ENCODE measurements at regions not wholly inside any gene's neighbourhood (a gene's known extent, or its start where the extent isn't known, plus 50 kb on each side); places are given as distances from the start of the nearest gene placed in this dataset.
"Not testable (repeated sequence)": the region's sequence is repeated elsewhere in the genome, so short reads cannot be mapped to it uniquely, and the experiment has no call there.

GRCh38 chr7:66505009-66505408 is 123.7 kb upstream of the KCTD7 start:
- DNase-seq: no peak

DNA sequence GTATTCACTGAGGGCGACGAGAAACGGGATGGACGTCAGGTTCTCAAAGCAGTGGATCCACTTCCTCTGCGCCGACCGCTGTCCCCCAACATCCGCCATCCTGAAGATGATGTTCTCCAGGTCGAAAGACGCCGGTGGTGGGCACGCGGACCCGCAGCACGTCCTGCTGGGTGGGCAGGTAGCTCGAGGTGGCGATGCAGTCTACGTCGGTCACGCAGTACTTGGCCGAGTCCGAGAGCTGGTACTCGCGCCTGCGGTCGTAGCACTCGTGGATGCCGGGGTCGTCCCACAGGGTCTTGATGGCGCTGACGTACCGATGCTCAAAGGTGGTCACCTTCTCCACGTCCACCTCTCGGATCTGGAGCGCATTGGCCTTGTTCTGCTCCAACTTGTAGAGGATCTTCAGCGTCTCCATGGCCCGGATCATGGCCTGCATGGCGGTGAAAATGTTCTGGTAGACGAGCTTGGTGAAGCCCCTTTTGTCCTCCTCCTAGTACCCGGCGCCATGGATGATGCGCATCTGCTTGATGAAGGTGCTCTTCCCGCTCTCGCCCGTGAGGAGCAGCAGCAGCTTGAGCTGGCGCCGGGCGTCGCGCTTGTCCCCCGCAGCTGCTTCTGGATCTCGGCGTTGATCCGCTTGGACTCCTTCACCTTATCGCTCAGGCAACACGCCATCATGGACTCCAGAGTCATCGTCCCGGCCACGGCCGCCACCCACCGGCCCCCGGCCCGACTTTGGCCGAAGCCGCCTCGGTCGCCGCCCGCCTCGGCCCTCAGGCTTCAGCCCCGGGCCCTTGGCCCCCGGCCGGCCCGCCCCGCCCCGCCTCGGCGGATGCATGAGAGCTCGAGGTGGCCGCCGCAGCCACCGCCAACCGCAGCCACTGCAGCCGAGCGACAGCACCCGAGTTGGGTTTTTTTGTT is 122.9 kb upstream of the KCTD7 start:
- DNase-seq: peak; percentile 24

DNA sequence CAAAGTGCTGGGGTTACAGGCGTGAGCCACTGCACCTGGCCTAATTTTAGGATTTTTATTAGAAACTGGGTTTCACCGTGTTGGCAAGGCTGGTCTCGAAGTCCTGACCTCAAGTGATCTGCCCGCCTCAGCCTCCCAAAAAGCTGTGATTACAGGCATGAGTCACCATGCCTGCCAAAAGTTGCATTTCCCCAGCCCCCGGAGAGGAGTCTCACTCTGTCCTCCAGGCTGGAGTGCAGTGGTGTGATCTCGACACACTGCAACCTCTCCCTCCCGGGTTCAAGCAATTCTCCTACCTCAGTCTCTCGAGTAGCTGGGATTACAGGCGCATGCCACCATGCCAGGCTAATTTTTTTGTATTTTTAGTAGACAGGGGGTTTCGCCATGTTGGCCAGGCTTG is 122.0 kb upstream of the KCTD7 start:
- DNase-seq: peak; percentile 31

GRCh38 chr7:66507764-66508296 is 120.9 kb upstream of the KCTD7 start:
- no peak for DNase-seq

- DNase-seq: no peak
These were observed 120.2 kb upstream of the KCTD7 start for GRCh38 chr7:66508431-66508830.

DNA sequence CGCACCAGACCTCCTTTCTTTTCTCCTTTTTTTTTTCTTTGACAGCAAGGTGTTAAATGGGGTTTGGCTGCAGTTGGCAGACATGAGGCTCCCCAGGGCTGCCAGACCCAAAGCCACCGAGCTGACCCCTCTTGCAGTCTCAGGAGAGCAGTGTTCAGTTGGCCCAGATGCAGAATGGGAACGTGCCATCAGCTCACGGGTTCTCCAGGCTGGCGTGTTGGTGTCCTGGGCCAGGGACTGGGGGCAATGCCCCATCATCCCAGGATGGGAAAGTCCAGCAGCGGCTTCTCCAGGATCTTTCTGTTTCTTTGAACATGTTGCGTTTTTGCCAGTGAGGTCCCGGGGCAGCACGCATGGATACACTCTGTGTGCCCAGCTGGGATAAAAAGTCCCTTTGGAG is 114.6 kb upstream of the KCTD7 start:
- no peak for DNase-seq

GRCh38 chr7:66517212-66517909 is 111.3 kb upstream of the KCTD7 start:
- DNase-seq: no peak

DNA sequence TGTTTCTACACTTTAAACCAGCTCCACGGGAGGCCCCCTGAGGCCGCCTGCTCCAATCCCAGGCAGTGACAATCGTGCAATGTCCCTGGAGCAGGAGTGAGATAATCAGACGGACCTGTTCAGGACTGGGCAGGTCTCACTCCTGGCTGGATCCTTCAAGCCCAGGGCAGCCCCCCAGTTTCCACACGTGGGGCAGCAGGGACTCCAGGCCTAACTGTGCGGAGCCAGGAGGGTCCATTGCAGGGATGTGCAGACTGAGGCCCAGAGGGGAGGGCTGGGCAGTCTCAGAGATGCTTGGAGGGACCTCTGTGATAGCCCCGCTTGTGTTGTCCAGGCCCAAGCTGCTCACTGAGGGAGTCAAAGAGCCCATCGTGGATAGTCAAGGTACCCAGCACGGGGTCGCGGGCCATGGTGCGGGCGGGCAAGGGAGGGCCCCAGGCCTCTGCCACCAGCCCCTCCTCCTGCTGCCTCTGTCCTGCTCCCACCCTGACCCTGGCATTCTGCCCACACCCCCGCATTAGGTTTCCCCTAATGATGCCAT is 110.5 kb upstream of the KCTD7 start:
- DNase-seq: no peak

DNA sequence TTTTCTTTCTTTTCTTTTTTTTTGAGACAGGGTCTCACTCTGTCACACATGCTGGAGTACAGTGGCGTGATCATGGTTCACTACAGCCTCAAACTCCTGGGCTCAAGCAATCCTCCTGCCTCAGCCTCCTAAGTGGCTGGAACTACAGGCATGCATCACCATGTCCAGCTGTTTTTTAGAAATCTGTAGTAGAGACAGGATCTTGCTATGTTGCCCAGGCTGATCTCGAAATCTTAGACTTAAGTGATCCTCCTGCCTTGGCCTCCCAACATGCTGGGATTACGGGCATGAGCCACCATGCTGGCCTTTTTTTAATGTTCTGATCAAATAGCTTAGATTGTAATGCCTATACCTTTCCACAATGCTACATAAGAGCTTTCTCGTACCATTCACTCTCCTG is 107.0 kb upstream of the KCTD7 start:
- DNase-seq: no peak

GRCh38 chr7:66522518-66522917 is 106.2 kb upstream of the KCTD7 start:
- no peak for DNase-seq

DNA sequence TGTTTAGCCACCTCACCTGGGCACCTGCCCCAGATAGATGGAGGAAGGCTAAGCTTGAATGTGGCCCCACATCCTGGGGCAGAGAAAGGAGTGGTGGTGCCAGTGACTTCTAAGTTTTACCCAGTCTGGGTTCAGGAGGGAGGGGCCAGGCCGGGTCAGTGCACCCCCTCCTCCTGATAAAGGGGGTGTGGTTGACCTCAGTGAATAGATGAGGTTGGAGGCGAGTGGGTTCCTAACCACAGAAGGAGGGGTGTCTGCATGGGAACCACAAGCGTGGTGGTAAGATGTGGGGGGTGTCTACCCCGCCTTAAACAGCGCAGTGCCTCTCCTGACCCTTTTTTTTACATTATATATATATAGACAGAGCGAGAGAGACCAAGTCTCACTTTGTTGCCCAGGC is 105.3 kb upstream of the KCTD7 start:
- no peak for DNase-seq

- DNase-seq: no peak
These were observed 103.9 kb upstream of the KCTD7 start for GRCh38 chr7:66524738-66525137.

DNA sequence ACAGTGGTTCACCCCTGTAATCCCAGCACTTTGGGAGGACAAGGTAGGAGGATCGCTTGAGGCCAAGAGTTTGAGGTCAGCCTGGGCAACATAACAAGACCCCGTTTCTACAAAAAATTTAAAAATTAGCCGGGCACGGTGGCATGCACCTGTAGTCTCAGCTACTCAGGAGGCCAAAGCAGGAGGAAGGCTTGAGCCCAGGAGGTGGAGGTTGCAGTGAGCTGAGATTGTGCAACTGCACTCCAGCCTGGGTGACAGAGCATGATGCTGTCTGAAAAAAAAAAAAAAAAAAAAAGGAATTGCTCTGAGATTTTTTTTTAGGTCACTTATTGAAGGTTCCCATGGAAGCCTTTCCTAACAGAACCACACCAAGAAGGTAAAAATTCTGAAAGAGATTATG is 101.9 kb upstream of the KCTD7 start:
- not testable (repeated sequence) for DNase-seq

- DNase-seq: no peak
These were observed 100.0 kb upstream of the KCTD7 start for GRCh38 chr7:66528652-66529051.

DNA sequence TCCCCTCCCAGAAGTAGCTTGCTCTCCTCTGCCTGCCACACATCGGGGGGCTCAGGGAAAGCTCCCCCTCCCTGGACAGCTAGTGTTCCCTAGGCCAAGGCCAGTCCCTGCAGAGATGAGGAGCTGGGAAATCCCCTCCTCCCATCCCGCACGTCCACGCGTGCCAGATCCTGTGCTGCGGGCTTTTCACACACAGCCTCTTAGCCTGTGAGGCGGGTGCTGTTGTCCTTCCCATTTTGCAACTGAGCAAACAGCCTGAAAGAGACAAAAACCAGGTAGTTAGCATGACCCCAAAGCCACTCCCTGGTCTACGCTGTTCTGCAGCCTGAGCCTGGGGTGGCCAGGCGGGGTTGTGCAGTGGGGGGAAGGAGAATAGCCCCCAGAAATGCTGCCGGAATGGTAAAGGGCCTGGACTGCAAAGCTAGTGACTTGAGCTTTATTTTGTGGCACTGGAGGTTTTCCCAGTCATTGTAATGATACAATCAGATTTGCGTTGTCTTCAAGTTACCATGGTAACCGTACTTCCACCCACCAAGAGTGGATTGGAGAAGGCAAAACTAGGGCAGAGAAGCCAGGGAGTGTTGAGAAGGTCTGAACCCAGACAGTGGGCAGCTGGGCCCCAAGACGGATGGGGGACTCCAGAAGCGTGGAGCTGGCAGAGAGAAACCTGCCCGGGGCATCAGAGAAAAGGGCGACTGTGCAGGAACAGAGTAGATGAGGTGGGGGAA is 98.6 kb upstream of the KCTD7 start:
- no peak for DNase-seq

- no peak for DNase-seq
These were observed 93.0 kb upstream of the KCTD7 start for GRCh38 chr7:66535414-66536329.

DNA sequence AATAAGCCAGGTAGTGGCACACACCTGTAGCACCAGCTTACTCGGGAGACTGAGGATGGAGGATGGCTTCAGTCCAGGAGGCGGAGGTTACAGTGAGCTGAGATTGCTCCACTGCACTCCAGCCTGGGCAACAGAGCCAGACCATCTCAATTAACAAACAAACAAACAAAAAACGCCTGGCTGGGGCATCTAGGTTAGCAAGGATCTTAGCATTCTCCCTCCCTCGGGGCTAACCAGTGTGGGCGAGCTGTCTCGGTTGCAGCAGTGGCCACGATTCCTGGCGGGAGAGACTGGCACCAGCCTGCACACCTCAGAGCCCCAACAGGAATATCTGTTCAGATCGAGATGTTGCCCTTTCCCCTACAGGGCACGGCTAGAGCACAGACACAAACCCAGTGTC is 91.3 kb upstream of the KCTD7 start:
- DNase-seq: no peak

GRCh38 chr7:66537876-66538275 is 90.8 kb upstream of the KCTD7 start:
- no peak for DNase-seq

GRCh38 chr7:66539264-66539623 is 89.4 kb upstream of the KCTD7 start:
- no peak for DNase-seq

DNA sequence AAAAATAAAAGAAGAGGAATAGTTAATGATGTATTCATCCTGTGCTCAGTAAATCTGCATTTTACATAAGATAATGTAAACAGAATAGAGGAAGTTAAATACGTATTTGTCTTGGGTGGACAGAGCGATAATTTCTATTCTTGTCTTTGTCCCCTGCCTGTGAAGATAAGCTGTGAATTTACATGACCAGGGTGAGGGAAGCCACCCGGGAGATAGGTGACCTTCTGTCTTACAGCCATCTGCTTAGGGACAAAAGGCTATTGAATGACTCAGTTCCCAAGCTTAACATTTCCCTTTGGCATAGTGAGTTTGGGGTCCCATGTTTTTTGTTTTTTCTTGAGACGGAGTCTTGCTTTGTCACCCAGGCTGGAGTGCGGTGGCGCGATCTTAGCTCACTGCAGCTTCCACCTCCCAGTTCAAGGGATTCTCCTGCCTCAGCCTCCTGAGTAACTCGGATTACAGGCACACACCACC is 88.7 kb upstream of the KCTD7 start:
- no peak for DNase-seq

DNA sequence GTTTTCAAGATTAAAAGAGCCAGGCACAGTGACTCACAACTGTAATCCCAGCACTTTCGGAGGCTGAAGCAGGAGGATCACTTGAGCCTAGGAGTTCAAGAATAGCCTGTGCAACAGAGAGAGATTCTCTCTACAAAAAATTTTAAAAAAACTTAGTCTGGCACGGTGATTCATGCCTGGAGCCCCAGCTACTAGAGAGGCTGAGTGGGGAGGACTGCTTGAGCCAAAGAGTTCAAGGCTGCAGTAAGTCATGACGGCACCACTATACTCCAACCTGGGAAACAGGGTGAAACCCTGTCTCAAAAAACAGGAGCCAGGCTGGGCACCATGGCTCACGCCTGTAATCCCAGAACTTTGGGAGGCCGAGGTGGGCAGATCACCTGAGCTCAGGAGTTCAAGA is 86.6 kb upstream of the KCTD7 start:
- DNase-seq: peak; percentile 11
